ENCODE measurements at regions not wholly inside any gene's neighbourhood (a gene's known extent, or its start where the extent isn't known, plus 50 kb on each side); places are given as distances from the start of the nearest gene placed in this dataset.

DNA sequence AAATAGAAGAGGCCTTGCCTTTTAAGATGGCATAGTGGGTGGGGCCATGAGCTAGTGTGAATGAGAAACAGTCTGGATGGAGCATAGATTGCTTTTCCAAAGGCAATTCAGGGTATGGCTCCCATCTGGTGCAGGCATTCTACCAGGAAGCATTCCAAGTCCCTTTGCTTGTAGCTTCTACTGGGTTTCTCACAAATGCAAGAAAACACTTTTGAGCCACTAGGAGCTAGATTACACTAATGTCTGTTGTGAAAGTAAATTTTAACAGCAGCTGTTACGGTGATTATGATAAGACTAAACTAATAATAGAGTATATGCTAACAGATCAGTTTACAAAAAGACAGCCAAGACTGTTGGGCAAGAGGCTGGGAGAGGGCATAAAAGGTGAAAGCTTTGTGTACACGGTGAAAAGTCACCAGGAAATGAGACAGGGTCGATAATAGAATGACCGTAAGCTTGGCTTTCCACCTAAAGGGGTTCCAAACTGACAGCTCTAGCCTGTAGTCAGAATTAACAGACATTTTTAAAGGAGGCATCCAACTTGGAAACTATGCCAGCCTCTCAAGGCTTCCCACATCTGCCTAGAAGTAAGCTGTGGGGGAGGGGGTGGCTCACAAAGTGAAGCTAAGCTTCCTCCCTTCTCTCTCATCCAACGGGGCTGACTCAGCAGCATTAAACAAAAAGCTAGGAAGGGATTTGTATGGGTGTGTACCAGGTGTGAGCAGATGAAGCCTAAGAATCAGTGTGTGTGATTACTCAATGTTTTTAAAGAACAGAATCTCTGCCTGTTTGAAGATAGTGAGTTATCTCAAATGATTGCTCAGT is 61.1 kb upstream of the GPD1L start:
- TF ChIP-seq POLR2A (IDR thresholded peaks at IDR 0.05; ENCODE audit: low read depth) (no peak), EP300 (IDR thresholded peaks at IDR 0.05) (no peak), POLR2AphosphoS5 (IDR thresholded peaks at IDR 0.05) (no peak)
- TF ChIP-seq, protein P1, sequence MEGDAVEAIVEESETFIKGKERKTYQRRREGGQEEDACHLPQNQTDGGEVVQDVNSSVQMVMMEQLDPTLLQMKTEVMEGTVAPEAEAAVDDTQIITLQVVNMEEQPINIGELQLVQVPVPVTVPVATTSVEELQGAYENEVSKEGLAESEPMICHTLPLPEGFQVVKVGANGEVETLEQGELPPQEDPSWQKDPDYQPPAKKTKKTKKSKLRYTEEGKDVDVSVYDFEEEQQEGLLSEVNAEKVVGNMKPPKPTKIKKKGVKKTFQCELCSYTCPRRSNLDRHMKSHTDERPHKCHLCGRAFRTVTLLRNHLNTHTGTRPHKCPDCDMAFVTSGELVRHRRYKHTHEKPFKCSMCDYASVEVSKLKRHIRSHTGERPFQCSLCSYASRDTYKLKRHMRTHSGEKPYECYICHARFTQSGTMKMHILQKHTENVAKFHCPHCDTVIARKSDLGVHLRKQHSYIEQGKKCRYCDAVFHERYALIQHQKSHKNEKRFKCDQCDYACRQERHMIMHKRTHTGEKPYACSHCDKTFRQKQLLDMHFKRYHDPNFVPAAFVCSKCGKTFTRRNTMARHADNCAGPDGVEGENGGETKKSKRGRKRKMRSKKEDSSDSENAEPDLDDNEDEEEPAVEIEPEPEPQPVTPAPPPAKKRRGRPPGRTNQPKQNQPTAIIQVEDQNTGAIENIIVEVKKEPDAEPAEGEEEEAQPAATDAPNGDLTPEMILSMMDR (IDR thresholded peaks at IDR 0.05): no peak

Data from esophagus muscularis mucosa (tissue), 4 donors.